ENCODE measurements at regions not wholly inside any gene's neighbourhood (a gene's known extent, or its start where the extent isn't known, plus 50 kb on each side); places are given as distances from the start of the nearest gene placed in this dataset.
A peak's percentile ranks its signal among the peaks of the same experiment; 100 is the strongest.

- TF ChIP-seq CTBP1 (IDR thresholded peaks at IDR 0.05; ENCODE audit: borderline replicate concordance) (0 out of 2 replicates have a peak, but pooled peaks have one; percentile 13), DPF2 (IDR thresholded peaks at IDR 0.05) (peak; percentile 76), RBBP5 (IDR thresholded peaks at IDR 0.05; ENCODE audit: borderline replicate concordance, insufficient read depth, low read length, poor library complexity, severe bottlenecking) (no peak), MAFG (tag; conservative IDR thresholded peaks at IDR 0.05) (peak; percentile 89), L3MBTL2 (IDR thresholded peaks at IDR 0.05) (peak; percentile 84), ZBTB11 (CRISPR knock-in tag; IDR thresholded peaks at IDR 0.05) (peak in 1 of 3 experiments; percentile 72; a peak in 2 of 6 replicates), ELF1 (tag; IDR thresholded peaks at IDR 0.05) (no peak), CXXC5 (CRISPR knock-in tag; IDR thresholded peaks at IDR 0.05) (peak; percentile 76), BACH1 (tag; IDR thresholded peaks at IDR 0.05) (peak; percentile 95), ZNF311 (CRISPR knock-in tag; IDR thresholded peaks at IDR 0.05) (peak; percentile 64; the same call in 1 of the 2 replicates), DDX20 (tag; IDR thresholded peaks at IDR 0.05; ENCODE audit: low read depth) (peak; percentile 50; the same call in 1 of the 2 replicates), GATAD2A (IDR thresholded peaks at IDR 0.05) (no peak), POLR2AphosphoS5 (IDR thresholded peaks at IDR 0.05; ENCODE audit: control insufficient read depth, insufficient read depth, low read depth, low read length) (no peak), HLTF (IDR thresholded peaks at IDR 0.05) (no peak), STAT5B (CRISPR knock-in tag; IDR thresholded peaks at IDR 0.05) (no peak), ARID4B (CRISPR knock-in tag; IDR thresholded peaks at IDR 0.05) (no peak), MECOM (CRISPR knock-in tag; IDR thresholded peaks at IDR 0.05) (peak; percentile 49; the same call in 1 of the 2 replicates)
Observed at GRCh38 chr1:234893725-234894630, 234.7 kb downstream of the TOMM20 start (continued).

Data from K562 (cell line).